NCI-H1694 treated with DMSO at 0.1 percent for 48 hours (cell line): ENCODE measurements at regions not wholly inside any gene's neighbourhood (a gene's known extent, or its start where the extent isn't known, plus 50 kb on each side); places are given as distances from the start of the nearest gene placed in this dataset.
A peak's percentile ranks its signal among the peaks of the same experiment; 100 is the strongest.
"Not testable (repeated sequence)": the region's sequence is repeated elsewhere in the genome, so short reads cannot be mapped to it uniquely, and the experiment has no call there.

Experiments
- DNase-seq: peaks from one replicate; lab custom pipeline; 2025; lab: John Stamatoyannopoulos, UW

DNA sequence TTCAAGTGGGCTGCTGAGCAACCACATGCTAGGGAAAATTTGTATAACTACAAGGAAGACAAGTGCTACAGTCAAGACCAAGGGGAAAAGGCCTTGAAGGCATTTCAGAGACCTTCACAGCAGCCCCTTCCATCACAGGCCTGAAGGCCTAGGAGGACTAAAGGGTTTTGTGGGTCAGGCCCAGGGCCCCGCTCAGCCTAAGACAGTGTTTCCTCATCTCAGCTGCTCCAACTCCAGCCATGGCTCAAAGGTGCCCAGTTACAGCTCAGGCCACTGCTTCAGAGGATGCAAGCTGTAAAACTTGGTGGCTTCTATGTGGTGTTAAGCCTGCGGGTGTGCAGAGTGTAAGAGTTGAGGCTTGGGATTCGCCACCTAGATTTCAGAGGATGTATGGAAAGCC, 260.5 kb downstream of the NXPE2 start:
- no peak for DNase-seq

DNA sequence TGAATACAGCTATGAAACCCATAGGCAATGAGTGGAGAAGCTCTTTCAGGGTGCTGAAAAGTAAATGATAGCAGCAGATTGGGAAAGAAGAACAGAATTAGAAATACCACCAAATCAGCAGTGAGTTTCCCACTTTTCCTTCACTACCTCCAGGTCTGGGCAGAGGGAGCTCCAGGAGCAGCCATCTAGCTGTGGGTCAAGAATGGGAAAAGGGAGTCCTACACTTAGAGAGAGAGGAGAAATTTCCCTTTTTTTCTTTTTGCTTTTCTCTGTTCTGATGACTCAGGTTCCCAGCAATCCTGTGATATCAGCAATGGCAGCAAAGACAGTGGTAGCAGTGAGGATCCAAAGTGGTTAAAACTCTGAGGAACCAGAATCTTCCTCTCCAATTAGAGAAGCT, 263.9 kb downstream of the NXPE2 start:
- DNase-seq = no peak

DNA sequence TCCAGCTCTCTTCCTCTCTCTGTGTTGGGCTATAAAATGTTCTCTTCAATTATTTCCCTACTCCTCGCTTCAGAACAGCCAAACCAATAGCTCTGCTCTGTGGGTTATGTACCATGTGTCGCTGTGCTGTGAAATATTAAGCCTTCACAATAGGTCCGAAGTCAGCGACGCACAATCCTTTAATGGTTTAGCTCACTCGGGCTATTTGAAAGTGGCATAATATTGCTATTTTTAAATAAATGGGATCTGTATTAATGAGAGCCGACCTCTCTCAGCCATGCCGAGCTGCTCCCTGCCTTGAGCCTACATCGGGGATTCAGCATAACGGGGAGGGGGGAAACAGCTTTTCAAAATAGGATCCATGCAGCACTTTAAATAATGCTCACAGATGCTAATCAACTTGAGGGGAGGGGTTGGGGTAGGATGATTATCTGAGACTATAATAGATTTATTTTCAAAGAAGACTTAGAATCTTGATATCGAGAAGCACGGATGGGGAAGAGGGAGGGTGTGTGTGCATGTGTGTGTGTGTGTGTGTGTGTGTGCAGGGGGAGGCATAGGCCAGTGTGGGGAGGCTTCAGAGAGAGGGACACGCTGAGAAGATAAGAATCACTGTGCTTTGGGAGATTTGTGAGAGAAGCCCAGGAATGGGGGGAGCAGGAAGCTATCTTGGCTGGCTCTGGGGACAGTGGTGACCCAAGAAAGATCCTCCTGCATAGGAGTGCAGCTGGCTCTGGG, 271.5 kb downstream of the NXPE2 start:
- no peak for DNase-seq

DNA sequence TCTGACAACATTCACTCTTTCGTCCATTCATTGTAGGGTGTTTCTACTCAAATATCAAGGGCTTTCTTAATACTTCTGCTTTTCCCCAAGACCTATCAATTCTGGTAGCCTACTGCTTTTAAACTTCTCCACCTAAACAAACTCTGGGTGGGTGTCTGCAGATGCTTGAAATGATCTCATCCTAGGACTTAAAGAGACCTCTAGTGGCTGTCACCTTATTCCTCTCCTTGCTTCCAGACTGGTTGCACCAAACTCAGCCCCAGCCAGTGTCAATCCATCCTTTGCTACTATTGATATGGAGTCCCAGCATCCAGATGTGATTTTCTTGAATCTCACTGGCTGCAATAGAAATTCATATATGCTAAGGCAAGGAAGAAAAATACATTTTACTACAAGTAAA, 274.7 kb downstream of the NXPE2 start:
- DNase-seq = no peak

DNA sequence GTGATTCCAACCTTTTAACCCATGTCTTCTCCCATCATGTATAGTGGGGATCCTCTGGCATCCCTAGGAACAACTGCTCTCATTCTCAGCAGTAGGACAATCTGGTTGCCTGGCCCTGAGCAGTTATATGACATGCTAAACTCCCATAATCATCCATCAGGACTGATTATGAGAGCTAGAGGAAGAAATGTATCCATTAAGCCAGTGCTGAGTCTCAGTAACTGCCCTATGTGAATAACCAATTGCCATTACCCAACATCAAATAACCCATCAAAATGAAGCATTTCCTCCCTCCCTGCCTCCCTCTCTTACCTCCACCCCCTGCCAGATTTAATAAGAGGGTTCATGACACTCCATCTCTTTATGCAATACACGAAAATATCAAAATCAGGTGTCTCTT, 277.6 kb downstream of the NXPE2 start:
- DNase-seq = no peak

DNA sequence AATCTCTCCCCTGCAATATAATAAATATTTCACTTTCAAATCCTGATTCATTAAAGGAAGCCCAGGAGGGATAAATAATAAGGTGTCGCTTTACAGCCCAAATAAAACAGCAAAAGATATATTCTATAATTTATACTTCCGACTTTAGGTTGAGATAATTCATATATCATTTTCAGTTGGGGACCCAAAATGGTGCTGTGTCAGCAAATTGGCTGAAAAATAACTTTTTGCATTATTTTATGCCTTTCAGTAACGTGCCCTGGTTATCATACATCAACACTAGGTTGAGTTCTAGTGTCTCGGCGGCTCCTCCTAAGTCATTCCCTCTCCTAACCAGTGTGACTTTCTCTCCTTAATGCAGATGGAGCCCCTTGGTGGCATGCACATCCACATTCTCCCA, 278.2 kb downstream of the NXPE2 start:
- DNase-seq = no peak

DNA sequence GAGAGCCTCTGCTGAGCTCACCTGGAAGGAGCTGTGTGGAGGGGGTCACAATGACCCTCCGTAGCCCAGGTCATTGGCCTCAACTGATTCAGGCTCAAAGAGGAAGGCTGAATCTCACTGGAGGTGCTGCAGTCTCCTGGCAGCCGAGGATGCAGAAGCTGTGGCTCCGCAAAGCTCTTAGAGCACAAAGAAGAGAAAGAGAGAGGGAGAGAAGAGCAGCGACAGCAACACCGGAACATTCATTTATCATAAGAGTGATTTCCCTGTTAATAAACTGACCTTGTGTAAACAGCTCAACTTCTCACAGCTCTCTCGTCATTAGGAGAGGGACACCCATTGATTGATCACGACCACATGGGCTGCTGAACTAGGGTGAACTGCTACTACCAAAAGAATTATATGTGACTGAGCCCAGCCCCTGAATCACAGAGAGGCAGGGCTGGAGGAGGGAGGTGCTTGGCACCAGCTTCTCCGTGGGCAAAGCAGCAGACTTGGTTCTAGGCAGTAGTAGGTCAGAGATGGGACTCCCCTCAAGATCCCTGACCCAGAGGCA, 281.7 kb downstream of the NXPE2 start:
- no peak for DNase-seq

DNA sequence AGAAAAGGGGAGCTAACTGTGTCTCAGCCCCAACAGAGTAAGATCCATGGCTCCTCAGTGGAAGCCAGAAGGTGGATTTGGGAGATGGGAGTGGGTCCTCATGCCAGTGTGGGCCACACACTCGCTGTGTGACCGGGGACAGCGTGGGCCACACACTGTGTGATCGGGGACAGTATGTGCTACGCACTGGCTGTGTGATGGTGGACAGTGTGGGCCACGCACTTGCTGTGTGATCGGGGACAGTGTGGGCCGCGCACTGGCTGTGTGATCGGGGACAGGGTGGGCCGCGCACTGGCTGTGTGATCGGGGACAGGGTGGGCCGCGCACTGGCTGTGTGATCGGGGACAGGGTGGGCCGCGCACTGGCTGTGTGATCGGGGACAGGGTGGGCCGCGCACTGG, 282.5 kb downstream of the NXPE2 start:
- not testable (repeated sequence) for DNase-seq

DNA sequence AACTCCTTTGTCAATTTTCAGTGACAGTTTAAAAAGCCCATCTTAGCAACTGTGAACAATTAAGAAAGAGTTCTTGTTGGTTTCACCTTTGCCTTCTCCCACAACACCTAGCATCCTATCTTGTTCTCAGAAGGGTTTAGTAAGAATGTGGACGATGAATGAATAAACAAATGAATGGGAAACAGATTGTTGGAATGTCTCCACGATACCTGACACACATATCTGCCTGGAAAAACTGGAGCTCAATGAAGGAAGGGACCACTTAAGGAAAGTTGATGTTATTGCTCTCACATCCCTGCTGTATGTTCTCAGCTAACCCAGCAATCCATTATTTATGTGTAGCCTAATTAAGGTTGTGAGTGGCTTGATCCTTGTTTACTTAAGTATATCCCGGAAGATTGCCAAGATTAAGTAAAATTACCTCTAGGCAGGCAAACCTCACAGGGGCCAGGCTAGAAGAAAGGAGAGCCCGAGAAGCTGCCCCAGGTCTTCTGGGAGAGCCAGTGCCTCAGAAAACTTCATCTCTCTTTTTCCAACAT, 286.4 kb downstream of the NXPE2 start:
- no peak for DNase-seq

DNA sequence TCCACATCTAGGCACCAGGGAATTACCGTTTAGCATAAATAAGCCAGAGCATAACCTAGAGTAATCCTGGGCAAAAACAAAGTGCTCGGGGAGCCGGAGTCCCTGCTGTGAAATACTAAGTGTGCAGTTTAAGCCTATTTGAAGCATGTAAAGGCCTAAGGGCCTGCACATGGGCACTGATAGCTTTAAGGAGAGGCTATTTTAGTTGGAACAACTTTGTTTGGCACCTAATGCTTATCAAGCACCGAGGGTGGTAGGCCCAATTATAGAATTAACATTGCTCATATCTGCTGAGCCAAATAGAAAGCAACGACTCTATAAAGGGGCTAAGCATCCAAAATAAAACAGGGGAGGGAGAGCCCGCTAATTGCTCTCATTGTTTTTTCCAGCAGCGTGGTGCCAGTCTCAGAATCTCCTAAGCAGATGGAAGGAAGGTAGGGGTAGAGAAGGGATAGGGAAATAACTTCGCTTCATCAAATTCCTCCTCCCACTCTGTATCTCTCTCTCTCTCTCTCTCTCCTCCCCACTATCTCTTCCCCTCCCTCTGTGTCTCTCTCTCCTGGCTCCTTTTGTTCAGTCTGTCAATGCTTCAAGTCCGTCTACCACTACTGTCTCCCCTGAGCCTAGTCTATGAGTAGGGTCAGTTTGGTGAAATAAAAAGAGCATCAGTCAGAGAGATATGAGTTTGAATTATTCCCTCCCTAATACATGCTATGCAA, 292.8 kb downstream of the NXPE2 start:
- no peak for DNase-seq

DNA sequence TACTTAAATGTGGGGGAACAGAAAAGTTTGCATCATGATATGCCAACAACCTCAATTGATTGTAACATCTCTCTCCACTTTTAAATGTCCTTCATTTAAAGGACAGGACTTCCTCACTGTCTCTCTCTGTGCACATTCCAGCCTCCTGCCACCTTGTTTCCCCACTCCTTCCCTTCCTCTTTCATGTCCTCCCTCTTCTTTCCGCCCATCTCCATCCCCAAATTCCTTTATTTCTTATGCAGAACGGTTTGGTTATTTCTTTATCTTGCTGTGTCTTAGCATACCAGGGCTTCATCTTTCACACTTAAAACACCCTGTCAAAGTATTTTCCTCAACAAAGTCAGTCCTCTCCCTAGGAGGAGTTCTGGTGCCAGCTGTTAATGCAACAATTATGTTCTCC, 293.8 kb downstream of the NXPE2 start:
- DNase-seq = no peak

DNA sequence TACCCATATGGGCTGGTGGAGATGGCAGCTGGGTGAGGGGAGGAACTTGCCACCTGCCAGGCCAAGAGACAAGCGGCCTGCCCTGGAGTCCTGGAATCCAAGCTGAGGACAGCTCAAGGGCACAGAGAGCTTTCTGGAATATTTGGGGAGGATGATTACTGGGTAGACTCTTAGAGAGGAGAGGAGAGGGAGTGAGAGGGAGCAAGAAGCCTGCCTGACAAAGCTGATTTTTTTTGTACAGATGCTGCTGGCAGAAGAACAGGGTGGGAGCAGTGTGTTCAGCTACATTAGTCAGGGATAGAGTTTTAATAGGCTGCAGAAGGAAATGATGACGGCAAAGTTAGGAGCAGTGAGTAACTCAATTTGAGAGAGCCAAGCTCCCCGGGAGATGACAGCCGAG, 299.3 kb downstream of the NXPE2 start:
- peak; percentile 52 for DNase-seq

DNA sequence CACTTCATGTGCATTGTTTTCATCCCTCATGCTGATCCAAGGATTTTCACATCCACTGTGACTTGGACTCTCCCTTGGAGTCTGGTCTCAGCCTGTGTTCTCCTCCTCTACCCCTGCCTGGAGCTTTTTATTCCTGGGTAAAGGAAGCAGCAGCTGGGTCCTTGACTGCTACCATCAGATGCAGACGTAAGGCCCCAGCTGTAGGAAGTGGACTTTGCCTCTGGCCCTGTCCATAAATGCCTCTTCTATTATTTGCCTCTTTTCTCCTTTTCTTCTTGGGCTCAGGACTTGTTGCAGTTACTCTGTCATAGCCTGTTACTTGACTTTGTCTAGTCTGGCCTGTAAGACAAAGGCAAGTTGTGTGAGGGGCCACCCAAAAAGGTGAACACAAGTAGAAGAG, 303.8 kb downstream of the NXPE2 start:
- DNase-seq = no peak

DNA sequence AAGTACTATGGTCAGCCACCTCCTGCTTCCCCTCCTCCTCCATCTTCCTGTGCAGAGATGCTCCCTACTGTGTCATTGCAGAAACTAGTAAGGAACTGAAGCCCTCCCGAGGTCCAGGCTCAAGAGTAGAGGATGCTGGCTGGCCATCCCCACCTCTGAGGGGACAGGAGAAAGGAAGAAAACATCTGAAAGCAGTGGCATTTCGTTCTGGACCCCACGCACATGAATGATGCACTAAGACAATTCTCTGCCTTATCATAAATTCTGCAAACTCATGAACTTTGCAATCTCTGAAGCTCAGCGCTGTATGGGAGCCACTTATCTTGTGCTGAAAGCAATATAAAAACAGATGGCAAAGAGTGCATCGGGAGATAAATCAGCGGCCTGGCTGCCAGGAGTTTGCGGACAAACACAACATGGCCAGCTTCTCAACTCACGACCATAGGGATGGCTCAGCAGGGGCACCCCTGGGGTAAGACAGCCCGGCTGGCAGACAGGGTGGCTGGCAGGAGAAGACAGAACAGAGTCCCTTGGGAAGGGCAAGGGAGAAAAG, 306.4 kb downstream of the NXPE2 start:
- DNase-seq = no peak

DNA sequence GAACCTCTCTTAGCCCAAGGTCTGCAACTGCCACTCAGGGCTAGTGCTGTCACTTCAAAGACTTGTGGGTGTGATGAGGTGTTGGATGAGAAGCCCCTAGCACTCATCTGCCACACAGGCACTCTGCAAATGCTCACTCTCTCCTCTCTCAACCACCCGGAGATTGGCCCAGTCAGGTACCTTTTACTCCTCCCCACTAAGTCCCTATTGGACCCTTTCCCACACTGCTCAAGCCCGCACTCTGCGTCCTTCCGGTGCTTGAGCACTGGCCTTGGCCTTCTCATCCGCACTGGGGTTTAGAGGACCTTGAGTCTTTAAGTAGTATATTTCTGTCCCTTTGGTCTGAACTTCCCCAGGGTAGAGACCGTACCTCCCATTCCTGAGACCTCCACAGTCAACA, 308.0 kb downstream of the NXPE2 start:
- no peak for DNase-seq

DNA sequence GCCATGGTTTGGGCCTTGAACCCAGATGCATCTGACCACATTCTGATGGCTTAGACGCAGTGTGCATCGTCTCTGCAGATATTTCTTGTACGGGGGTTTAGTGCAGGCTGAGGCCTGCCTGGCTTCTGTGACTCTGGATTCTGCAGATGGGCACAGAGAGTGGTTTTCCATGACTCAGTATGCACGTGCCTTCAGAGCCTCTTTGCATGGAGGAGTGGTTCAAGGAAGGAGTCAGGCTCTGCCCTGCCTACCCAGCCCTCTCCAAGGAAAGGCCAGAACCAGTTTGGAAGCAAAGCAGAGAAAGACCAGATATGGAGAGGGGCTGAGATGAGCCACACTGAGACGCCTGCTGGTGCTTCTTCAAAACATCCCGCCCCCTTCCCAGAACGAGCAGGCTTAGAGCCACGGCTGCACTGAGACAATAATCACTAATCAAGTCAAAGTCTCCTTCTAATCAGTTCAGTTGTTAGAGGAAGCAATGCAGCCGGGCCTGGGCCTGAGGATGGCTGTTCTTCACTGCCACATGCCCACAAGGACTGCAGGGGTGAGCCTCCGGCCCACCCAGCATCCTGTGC, 308.9 kb downstream of the NXPE2 start:
- no peak for DNase-seq

DNA sequence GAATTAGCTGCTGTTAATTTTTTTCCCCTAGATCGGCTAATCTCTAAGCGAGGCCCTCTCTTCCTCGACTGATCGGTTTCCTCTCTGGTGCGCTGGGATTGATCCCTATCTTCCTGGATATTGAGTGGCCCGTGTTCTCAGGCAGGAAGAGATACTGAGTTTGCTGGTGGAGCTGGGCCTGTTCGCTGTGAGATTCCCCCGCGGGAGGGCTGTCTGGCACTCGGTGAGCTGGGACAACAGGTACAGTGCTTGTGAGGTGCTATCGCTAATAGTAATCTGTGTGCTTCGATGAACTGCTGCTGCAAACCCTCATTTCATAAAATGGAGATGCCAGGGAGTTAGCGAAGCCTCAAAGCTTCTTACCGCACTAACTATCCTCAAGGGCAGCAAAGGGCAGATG, 310.3 kb downstream of the NXPE2 start:
- no peak for DNase-seq

DNA sequence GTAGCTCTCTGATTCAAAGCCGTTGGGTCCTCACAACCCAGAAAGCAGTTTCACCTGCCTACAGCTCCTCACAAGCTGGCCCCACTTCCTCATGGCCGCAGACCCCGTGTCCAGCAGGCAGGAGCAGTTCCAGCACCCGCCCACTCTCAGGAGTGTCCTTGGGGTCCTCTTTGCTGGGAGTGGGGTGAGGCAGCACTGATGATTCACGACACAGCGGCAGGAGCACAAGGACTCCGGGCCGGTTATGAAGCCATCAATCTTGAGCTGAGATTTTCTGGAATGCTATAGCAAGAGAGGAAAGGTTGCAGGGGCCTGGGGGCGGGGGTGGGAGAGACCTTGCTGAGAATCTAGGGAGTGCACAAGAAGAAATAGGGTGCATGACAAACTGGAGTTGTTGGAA, 311.2 kb downstream of the NXPE2 start:
- DNase-seq = no peak

DNA sequence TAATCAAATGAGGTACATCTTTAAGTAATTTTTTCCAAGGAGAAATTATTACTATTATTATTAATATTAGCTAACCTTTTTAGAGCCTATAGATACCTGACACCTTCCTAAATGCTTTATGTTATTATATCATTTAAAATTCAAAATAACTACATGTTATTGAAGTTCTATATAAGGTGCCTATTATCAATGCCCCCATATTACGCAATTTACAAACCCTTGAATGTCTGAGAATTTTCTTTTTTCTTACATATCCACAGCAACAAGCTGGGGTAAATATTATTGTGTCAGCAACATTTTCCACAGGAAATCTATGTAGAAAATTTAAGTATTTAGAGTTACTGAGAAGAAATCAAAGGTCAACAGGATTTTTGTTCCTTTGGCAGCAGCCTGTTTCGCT, 327.3 kb downstream of the NXPE2 start:
- no peak for DNase-seq

DNA sequence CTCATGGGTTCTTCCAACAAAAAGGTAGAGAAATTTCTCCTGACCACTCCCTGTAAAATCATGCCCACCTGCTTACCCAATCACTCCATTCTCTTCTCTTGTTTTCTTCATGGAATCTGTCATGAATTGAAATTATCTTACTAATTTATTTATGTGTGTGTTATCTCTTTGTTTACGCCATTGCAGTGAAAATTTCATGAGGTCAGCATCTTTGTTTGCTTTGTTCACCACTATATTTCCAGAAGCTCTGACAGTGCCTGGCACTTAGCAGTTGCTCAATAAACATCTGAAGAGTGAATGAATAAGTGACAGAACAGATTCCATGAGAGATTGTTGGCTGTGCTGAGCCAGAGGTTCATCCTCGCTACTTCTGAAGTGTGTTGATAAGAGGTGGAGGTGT, 329.5 kb downstream of the NXPE2 start:
- no peak for DNase-seq

DNA sequence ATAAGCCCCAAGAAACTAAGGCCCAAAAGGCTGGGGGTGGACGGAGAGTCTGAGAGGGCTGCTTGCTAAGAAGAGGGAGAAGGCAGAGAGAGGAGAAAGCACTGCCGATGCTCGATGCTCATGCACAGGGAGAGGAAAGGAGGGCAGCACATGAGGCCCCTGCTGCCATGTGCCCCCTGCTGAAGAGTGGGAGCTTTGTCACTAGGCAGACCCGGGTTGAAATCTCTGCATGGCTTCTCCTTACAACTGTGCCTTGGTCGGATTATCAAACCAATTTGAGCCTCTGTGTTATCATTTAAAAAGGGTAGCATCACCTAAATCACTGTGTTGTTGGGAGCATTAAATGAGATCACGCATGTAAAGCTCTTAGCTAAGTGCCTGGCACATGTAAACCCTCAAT, 330.5 kb downstream of the NXPE2 start:
- DNase-seq = no peak

DNA sequence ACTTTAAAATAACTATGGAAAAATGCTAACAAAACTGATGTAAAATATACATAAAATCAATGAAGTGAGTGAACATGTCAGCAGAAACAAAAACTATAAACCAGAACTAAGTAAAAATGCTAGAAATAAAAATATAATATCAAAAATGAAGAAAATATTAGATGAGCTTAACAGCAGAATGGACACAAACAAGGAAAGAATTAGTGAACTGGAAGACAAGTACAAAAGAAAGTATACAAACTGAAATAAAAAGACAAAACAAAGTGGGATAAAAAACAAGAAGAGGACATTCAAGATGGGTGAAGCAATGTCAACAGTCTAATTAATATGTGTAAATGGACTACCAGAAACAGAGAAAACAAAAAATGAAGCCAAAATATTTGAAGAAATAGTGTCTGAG, 339.2 kb downstream of the NXPE2 start:
- DNase-seq = no peak

DNA sequence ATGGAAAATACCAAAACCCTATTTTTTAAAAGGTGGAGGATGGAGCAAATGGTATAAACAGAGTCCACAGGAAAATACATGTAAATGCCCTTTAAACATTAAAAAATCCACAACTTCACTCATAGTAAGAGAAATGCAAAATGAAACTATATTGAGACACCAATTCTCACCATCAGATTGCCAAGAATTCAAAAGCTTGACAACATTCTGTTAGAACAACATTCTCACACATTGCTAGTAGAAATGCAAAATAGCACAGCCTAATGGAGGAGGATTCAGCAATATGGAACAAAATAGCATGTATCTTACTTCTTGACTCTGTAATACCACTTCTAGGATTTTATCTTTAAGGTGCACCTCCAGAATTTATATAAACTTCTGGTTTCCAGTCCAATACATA, 351.8 kb downstream of the NXPE2 start:
- no peak for DNase-seq
